ENCODE measurements at regions not wholly inside any gene's neighbourhood (a gene's known extent, or its start where the extent isn't known, plus 50 kb on each side); places are given as distances from the start of the nearest gene placed in this dataset.

DNA sequence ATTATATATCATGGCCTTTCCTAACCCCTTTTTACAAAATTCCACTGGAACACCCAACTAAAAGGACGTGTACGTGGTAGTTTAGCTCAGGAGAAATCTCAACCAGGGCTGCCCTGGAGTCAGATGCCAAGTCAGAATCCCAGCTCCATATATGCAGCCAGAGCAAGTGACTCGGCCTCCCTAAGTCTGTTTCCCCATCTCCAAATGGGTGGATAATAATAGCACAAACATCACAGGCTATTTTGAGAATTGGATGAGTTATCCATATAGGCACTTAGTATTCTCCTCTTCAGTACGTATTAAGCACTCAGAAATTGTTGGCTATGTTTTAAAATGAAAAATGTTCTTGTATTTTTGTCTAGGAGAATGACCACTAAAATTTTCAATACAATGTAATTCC is 481.5 kb downstream of the CD109 start:
- TF ChIP-seq, protein P1, sequence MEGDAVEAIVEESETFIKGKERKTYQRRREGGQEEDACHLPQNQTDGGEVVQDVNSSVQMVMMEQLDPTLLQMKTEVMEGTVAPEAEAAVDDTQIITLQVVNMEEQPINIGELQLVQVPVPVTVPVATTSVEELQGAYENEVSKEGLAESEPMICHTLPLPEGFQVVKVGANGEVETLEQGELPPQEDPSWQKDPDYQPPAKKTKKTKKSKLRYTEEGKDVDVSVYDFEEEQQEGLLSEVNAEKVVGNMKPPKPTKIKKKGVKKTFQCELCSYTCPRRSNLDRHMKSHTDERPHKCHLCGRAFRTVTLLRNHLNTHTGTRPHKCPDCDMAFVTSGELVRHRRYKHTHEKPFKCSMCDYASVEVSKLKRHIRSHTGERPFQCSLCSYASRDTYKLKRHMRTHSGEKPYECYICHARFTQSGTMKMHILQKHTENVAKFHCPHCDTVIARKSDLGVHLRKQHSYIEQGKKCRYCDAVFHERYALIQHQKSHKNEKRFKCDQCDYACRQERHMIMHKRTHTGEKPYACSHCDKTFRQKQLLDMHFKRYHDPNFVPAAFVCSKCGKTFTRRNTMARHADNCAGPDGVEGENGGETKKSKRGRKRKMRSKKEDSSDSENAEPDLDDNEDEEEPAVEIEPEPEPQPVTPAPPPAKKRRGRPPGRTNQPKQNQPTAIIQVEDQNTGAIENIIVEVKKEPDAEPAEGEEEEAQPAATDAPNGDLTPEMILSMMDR (conservative IDR thresholded peaks at IDR 0.05; ENCODE audit: low read length) = no peak
- no peak for TF ChIP-seq EZH2phosphoT487 (IDR thresholded peaks at IDR 0.05; ENCODE audit: borderline replicate concordance, low read depth, low read length)
